ENCODE measurements at regions not wholly inside any gene's neighbourhood (a gene's known extent, or its start where the extent isn't known, plus 50 kb on each side); places are given as distances from the start of the nearest gene placed in this dataset.
"Not testable (repeated sequence)": the region's sequence is repeated elsewhere in the genome, so short reads cannot be mapped to it uniquely, and the experiment has no call there.

DNA sequence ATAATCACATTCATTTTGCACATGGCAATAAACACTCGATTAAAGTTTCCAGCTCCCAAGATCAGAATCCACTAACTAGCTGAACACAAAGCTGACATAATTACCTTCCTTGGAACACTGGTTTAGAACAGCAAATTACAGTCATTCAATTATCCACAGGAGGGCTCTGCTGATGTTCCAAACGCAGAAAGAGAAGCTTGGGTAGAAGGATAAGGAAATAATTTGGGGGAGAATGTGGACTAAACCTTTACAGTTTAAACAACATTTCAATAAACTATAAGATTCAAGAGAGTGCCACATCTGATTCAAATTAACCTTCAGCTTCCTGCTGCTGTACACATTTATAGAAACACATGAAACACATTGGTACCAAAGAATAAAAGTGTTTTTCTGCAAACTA is 67.8 kb upstream of the ARL4C start:
- no peak overlapping the region for H3K4me3 ChIP-seq (ENCODE audit: low read depth, low read length)
- TF ChIP-seq, protein P1, sequence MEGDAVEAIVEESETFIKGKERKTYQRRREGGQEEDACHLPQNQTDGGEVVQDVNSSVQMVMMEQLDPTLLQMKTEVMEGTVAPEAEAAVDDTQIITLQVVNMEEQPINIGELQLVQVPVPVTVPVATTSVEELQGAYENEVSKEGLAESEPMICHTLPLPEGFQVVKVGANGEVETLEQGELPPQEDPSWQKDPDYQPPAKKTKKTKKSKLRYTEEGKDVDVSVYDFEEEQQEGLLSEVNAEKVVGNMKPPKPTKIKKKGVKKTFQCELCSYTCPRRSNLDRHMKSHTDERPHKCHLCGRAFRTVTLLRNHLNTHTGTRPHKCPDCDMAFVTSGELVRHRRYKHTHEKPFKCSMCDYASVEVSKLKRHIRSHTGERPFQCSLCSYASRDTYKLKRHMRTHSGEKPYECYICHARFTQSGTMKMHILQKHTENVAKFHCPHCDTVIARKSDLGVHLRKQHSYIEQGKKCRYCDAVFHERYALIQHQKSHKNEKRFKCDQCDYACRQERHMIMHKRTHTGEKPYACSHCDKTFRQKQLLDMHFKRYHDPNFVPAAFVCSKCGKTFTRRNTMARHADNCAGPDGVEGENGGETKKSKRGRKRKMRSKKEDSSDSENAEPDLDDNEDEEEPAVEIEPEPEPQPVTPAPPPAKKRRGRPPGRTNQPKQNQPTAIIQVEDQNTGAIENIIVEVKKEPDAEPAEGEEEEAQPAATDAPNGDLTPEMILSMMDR (IDR thresholded peaks at IDR 0.05; ENCODE audit: insufficient read depth, low read depth, low read length, missing control alignments): no peak
- DNase-seq (ENCODE audit: low read depth): no peak

DNA sequence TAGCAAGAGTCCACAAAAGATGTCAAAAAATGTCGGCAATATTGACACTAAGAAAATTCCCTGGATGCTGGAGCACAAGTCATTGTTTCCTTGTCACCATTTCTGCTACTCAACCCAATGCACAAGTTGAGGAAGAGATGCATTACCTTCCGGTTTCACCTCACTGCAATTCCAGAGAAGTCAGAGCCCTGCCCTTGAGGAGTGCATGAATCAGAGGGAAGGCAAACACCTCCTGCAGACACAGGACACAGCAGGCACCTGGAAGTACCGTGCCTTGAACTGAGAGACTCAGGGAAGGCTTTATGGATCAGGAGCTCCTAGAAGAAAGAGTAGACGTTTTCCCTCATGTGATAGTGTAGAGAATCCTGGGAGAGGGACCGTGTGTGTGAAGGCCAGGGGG is 62.7 kb upstream of the ARL4C start:
- H3K4me3 ChIP-seq (ENCODE audit: low read depth, low read length): no peak overlapping the region
- no peak for DNase-seq (ENCODE audit: low read depth)
- TF ChIP-seq, protein P1 (IDR thresholded peaks at IDR 0.05; ENCODE audit: insufficient read depth, low read depth, low read length, missing control alignments): no peak

DNA sequence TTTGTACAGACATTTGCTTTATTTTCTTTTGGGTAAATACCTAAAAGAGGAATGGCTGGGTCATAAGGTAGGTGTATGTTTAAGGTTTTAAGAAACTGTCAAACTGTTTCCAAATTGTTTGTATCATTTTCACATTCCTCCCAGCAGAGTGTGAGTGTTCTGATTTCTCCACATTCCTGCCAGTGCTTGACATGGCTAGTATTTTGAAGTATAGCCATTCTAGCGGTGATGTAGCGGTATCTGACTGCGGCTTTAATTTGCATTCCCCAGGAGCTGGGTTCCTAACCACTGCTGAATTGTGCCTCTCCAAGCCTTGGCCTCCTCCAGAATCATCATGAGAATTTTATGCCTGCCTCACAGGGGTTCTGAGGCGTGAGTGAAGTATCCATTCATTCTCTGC is 61.8 kb upstream of the ARL4C start:
- TF ChIP-seq, protein P1 (IDR thresholded peaks at IDR 0.05; ENCODE audit: insufficient read depth, low read depth, low read length, missing control alignments): no peak
- DNase-seq (ENCODE audit: low read depth): no peak
- H3K4me3 ChIP-seq (ENCODE audit: low read depth, low read length): no peak overlapping the region

DNA sequence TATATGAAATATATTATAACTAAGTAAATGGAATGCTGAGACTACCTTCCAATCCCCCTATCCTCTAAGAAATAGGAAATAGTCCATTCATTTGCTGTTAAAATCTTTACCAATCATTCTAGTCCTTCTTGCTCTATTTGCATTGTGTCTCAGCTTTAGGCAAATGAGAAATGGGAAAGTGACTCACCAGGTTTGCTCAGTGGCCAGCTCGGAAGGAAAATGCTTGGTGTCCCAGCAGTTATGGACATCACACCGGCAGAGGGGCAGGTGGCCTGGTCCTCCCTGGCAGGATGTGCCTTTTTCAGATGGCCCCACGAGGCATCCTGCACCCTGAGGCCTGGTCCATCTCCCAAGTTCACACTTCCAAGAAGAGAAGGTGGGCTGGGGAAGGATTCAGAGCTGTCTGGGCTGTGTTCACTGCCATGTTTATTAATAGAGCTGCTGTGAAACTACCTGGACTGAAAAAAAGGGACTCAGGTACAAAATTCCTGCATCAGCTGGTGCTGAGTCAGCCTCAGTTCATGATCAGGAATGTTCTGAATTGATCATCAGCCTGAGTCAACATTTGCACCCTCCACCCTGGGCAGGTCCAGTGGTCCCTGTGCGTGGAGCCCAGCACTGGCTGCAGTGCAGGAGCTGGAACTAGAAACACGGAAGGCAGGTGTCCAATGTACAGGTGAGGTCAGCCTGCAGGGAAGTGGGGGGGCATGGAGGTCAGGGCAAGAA is 60.1 kb upstream of the ARL4C start:
- TF ChIP-seq, protein P1 (IDR thresholded peaks at IDR 0.05; ENCODE audit: insufficient read depth, low read depth, low read length, missing control alignments): no peak
- no peak for DNase-seq (ENCODE audit: low read depth)
- no peak overlapping the region for H3K4me3 ChIP-seq (ENCODE audit: low read depth, low read length)

DNA sequence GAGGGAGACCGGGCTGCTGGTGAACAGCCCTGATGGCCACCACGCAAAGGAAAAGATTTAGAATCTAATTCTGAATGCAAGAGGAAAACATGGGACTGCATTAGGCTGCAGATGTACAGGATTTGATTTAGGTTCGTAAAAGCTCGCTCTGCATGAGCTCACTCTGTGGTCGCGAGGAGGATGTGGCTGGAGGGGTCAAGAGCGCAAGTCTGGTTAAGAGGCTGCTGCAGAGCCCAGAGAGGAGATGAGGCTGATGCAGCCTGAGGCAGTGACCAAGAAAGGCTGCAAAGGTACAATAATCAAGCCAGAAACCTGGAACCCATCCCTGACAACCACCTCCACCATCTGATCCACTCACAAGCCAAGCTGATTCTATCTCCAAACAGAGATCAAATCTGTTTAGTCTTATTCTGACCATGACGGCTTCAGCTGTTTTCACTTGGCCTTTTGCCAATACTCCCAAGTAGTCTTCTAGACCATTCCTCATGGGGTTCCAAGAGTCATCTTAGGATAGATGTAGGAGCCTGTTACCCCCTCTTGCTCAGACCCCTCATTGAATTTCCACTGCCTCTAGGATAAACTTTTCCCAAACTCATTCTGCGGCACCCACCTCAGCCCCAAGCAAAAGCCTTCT is 58.9 kb upstream of the ARL4C start:
- no peak overlapping the region for H3K4me3 ChIP-seq (ENCODE audit: low read depth, low read length)
- TF ChIP-seq, protein P1 (IDR thresholded peaks at IDR 0.05; ENCODE audit: insufficient read depth, low read depth, low read length, missing control alignments): no peak
- peak; percentile 28 for DNase-seq (ENCODE audit: low read depth)

DNA sequence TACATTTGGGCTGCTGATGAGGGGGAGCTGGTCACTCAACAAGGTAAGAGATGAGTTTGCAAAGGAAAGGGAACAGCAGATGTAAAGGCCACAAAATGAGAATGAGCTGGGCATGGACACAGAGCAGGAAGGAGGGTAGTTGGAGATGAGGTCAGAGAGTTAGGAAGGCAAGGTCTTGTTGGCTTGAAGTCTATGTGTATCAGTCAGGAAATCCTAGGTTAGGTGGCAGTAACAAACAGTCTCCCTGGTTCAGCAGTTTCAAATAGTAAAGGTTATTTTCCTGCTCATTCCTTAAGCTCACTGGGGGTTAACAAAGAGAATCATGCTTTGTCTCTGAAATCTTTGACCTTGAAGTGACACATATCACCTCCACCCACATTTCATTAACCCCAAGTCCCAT is 58.3 kb upstream of the ARL4C start:
- DNase-seq (ENCODE audit: low read depth): no peak
- TF ChIP-seq, protein P1 (IDR thresholded peaks at IDR 0.05; ENCODE audit: insufficient read depth, low read depth, low read length, missing control alignments): no peak
- H3K4me3 ChIP-seq (ENCODE audit: low read depth, low read length): no peak overlapping the region

DNA sequence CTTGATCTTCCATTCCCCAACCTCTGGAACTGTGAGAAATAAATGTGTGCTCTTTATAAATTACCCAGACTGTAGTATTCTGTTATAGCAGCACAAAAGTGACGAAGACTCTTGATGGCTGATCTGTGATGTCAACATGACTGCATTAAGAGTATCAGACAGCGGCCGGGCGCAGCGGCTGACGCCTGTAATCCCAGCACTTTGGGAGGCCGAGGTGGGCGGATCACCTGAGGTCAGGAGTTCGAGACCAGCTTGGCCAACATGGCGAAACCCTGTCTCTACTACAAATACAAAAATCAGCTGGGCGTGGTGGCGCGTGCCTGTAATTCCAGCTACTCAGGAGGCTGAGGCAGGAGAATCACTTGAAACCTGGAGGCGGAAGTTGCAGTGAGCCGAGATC is 56.3 kb upstream of the ARL4C start:
- DNase-seq (ENCODE audit: low read depth): not testable (repeated sequence)

More for the DNA sequence above, 56.3 kb upstream of the ARL4C start:
- not testable (repeated sequence) for H3K4me3 ChIP-seq (ENCODE audit: low read depth, low read length)
